Activated B cell treated with CpG ODN at 0.5 μM for 24 hours (primary cell): ENCODE measurements at regions not wholly inside any gene's neighbourhood (a gene's known extent, or its start where the extent isn't known, plus 50 kb on each side); places are given as distances from the start of the nearest gene placed in this dataset.

Experiments used
- ATAC-seq: fragments of 200-7000 bp; cut with Tn5 transposase; one replicate; pipeline ENCODE4 v1.10.0; 2021; ENCODE audit warnings: low read depth, mild to moderate bottlenecking, moderate library complexity
- CTCF ChIA-PET: fragments of 350-600 bp; sonication (Branson Sonifier 250); formaldehyde crosslinking; loops from one replicate; lab custom pipeline; 2021; ENCODE audit warnings: antibody characterized with exemption; lab: Charles Lee
- POLR2A ChIA-PET: fragments of 350-600 bp; sonication (Branson Sonifier 250); formaldehyde crosslinking; loops from one replicate; lab custom pipeline; 2021; ENCODE audit warnings: antibody characterized with exemption; lab: Charles Lee
- DNase-seq: peaks from one replicate; pipeline ENCODE4 v3.0.0; 2022
- H3K27ac Mint-ChIP-seq: one replicate; pipeline ENCODE4 v1.8.0; 2020; ENCODE audit warnings: mixed read lengths
- H3K27me3 Mint-ChIP-seq: one replicate; pipeline ENCODE4 v1.8.0; 2021; ENCODE audit warnings: mixed read lengths
- H3K36me3 Mint-ChIP-seq: one replicate; pipeline ENCODE4 v1.8.0; 2021; ENCODE audit warnings: low read depth, mixed read lengths
- H3K4me1 Mint-ChIP-seq: one replicate; pipeline ENCODE4 v1.8.0; 2021; ENCODE audit warnings: mixed read lengths
- H3K4me3 Mint-ChIP-seq: one replicate; pipeline ENCODE4 v1.8.0; 2020; ENCODE audit warnings: mild to moderate bottlenecking, mixed read lengths
- H3K9me3 Mint-ChIP-seq: one replicate; pipeline ENCODE4 v1.8.0; 2020; ENCODE audit warnings: mixed read lengths
- CTCF ChIP-seq: fragments of 200-600 bp; IDR thresholded peaks from one replicate; pipeline ENCODE4 v1.8.0; 2022; ENCODE audit warnings: antibody characterized with exemption, mild to moderate bottlenecking
- intact Hi-C: fragments of 100-400 bp; cut with micrococcal nuclease; formaldehyde crosslinking; loops from one replicate; pipeline ENCODE4 v1.15.1; 2024

- no peak for ATAC-seq
- no peaks in the 10 kb centered on the region for H3K4me1 Mint-ChIP-seq
- DNase-seq, result no peak
- POLR2A ChIA-PET, result no interaction called here
- no peak overlapping the region for H3K27ac Mint-ChIP-seq
- H3K4me3 Mint-ChIP-seq, result no peak overlapping the region
- H3K27me3 Mint-ChIP-seq, result no peaks in the 10 kb centered on the region
- no peak for TF ChIP-seq CTCF
- CTCF ChIA-PET, result no interaction called here
- H3K9me3 Mint-ChIP-seq, result no peaks in the 10 kb centered on the region
- no peaks in the 10 kb centered on the region for H3K36me3 Mint-ChIP-seq
- intact Hi-C loops, result no loop called here
Measured at GRCh38 chr2:164388511-164388910, 232.8 kb downstream of the GRB14 start.

- CTCF ChIA-PET, result no interaction called here
- H3K9me3 Mint-ChIP-seq, result no peaks in the 10 kb centered on the region
Measured at GRCh38 chr2:164386231-164386630, 235.1 kb downstream of the GRB14 start.

GRCh38 chr2:164384434-164384833 is 236.8 kb downstream of the GRB14 start:
- Mint-ChIP-seq H3K4me1 (no peaks in the 10 kb centered on the region), H3K27me3 (no peaks in the 10 kb centered on the region), H3K9me3 (no peaks in the 10 kb centered on the region), H3K36me3 (no peaks in the 10 kb centered on the region), H3K4me3 (no peak overlapping the region), H3K27ac (no peak overlapping the region)
- DNase-seq, result no peak
- intact Hi-C loops, result no loop called here
- ChIA-PET CTCF (no interaction called here), POLR2A (no interaction called here)
- ATAC-seq, result no peak
- no peak for TF ChIP-seq CTCF

More at GRCh38 chr2:164386231-164386630, 235.1 kb downstream of the GRB14 start:
- intact Hi-C loops, result no loop called here
- Mint-ChIP-seq H3K4me3 (no peak overlapping the region), H3K36me3 (no peaks in the 10 kb centered on the region), H3K4me1 (no peaks in the 10 kb centered on the region), H3K27me3 (no peaks in the 10 kb centered on the region), H3K27ac (no peak overlapping the region)
- ATAC-seq (no peak), DNase-seq (no peak)
- POLR2A ChIA-PET, result no interaction called here
- no peak for TF ChIP-seq CTCF

- DNase-seq (no peak), ATAC-seq (no peak)
- Mint-ChIP-seq H3K36me3 (no peaks in the 10 kb centered on the region), H3K4me3 (no peak overlapping the region), H3K4me1 (no peaks in the 10 kb centered on the region), H3K9me3 (peaks cover 8% of the 10 kb centered on the region), H3K27me3 (no peaks in the 10 kb centered on the region), H3K27ac (no peak overlapping the region)
- TF ChIP-seq CTCF, result no peak
- POLR2A ChIA-PET, result no interaction called here
- intact Hi-C loops, result no loop called here
- CTCF ChIA-PET, result no interaction called here
Measured at GRCh38 chr2:164371916-164372315, 249.4 kb downstream of the GRB14 start.

- no peak for ATAC-seq
- no peak for TF ChIP-seq CTCF
Measured at GRCh38 chr2:164369366-164369765, 251.9 kb downstream of the GRB14 start.

More at GRCh38 chr2:164369366-164369765, 251.9 kb downstream of the GRB14 start:
- Mint-ChIP-seq H3K36me3 (no peaks in the 10 kb centered on the region), H3K4me3 (no peak overlapping the region), H3K27me3 (no peaks in the 10 kb centered on the region), H3K27ac (no peak overlapping the region), H3K9me3 (peaks cover 8% of the 10 kb centered on the region), H3K4me1 (no peaks in the 10 kb centered on the region)
- intact Hi-C loops, result no loop called here
- CTCF ChIA-PET, result no interaction called here
- DNase-seq, result no peak
- POLR2A ChIA-PET, result no interaction called here
